ENCODE measurements at regions not wholly inside any gene's neighbourhood (a gene's known extent, or its start where the extent isn't known, plus 50 kb on each side); places are given as distances from the start of the nearest gene placed in this dataset.

DNA sequence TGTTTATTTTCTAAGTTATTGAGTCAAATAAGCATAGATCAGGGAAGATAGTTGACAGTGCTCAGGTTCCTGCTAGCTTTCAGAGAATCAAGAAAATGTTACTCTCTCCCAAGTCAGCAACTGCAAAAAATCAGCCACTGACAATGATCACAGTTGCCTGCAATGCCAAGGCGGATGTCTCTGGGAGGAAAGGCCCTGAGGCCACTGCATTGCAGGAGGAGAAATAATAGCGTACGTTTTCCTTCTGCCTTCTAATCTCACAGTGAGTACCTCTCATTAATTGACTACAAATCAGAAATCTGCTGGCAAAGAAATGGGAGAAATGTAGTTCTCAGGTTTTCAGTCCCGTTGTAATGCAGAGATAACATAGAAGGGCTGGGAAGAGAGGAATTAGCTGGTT, 54.0 kb upstream of the SPON1 start:
- TF ChIP-seq, protein P1, sequence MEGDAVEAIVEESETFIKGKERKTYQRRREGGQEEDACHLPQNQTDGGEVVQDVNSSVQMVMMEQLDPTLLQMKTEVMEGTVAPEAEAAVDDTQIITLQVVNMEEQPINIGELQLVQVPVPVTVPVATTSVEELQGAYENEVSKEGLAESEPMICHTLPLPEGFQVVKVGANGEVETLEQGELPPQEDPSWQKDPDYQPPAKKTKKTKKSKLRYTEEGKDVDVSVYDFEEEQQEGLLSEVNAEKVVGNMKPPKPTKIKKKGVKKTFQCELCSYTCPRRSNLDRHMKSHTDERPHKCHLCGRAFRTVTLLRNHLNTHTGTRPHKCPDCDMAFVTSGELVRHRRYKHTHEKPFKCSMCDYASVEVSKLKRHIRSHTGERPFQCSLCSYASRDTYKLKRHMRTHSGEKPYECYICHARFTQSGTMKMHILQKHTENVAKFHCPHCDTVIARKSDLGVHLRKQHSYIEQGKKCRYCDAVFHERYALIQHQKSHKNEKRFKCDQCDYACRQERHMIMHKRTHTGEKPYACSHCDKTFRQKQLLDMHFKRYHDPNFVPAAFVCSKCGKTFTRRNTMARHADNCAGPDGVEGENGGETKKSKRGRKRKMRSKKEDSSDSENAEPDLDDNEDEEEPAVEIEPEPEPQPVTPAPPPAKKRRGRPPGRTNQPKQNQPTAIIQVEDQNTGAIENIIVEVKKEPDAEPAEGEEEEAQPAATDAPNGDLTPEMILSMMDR (IDR thresholded peaks at IDR 0.05; ENCODE audit: extremely low read depth, missing control alignments) = no peak
- DNase-seq (ENCODE audit: low spot score) = no peak
